ENCODE measurements at regions not wholly inside any gene's neighbourhood (a gene's known extent, or its start where the extent isn't known, plus 50 kb on each side); places are given as distances from the start of the nearest gene placed in this dataset.

DNA sequence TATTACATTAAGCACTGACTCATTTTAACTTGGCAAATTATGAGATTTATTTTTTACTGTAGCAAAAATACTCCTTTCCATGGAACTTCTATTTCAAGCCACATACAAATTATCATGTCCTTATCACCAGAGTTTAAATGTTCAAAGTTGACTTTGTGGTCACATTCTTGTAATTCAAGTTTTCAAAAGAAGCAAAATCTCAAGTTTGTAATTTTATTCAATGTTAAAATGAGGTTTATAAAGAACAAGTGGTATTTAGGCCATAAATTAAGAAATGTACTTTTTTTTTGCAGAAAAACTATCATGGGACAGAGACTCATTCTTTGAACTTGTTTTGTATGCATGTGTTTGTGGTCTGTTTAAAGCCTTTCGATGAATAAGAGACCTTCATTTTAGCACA, 811.5 kb downstream of the TENT5A start:
- CTCF ChIA-PET = no interaction called here
- no peak overlapping the region for H3K4me3 Mint-ChIP-seq (ENCODE audit: low read depth, unreplicated experiment)
- BruUV-seq (replicated peaks) = no TSS peak

DNA sequence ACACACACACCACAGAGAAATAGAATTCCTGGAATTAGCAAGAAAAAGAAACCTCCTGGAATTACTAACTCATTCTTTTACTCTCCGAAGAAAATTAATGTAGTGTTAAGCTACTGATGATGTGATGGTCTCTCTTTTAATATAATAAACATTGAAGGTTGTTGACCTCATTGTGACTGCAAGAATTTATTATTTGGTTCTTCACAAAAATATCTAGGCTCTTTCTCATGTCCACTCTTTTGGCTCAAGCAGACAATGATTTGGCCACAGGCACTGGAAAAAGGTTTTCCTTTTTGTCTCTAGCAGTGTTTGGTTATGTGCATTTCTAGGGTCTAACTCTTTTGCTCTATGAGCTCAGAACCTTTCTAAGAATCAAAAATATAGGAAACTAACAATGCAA, 811.9 kb downstream of the TENT5A start:
- DNase-seq = no peak
- TF ChIP-seq CTCF (IDR thresholded peaks at IDR 0.05; ENCODE audit: unreplicated experiment) = no peak
- no TSS peak for BruUV-seq (replicated peaks)
- Mint-ChIP-seq H3K27ac (ENCODE audit: unreplicated experiment) (no peak overlapping the region), H3K4me3 (ENCODE audit: low read depth, unreplicated experiment) (no peak overlapping the region), H3K9me3 (ENCODE audit: low read depth, unreplicated experiment) (peaks cover 2% of the 10 kb centered on the region), H3K36me3 (ENCODE audit: insufficient read depth, unreplicated experiment) (no peaks in the 10 kb centered on the region), H3K4me1 (ENCODE audit: low read depth, unreplicated experiment) (no peaks in the 10 kb centered on the region), H3K27me3 (ENCODE audit: unreplicated experiment) (no peaks in the 10 kb centered on the region)
- intact Hi-C loops (cut with micrococcal nuclease; ENCODE audit: unreplicated experiment) = no loop called here
- CTCF ChIA-PET = no interaction called here

More for the DNA sequence above, 811.5 kb downstream of the TENT5A start:
- Mint-ChIP-seq H3K9me3 (ENCODE audit: low read depth, unreplicated experiment) (peaks cover 2% of the 10 kb centered on the region), H3K36me3 (ENCODE audit: insufficient read depth, unreplicated experiment) (no peaks in the 10 kb centered on the region), H3K4me1 (ENCODE audit: low read depth, unreplicated experiment) (no peaks in the 10 kb centered on the region), H3K27me3 (ENCODE audit: unreplicated experiment) (no peaks in the 10 kb centered on the region), H3K27ac (ENCODE audit: unreplicated experiment) (no peak overlapping the region)
- intact Hi-C loops (cut with micrococcal nuclease; ENCODE audit: unreplicated experiment) = no loop called here
- TF ChIP-seq CTCF (IDR thresholded peaks at IDR 0.05; ENCODE audit: unreplicated experiment) = no peak
- no peak for DNase-seq

GRCh38 chr6:80939898-80940297, 812.6 kb downstream of the TENT5A start:
- BruUV-seq (replicated peaks) = no TSS peak
- Mint-ChIP-seq H3K4me1 (ENCODE audit: low read depth, unreplicated experiment) (no peaks in the 10 kb centered on the region), H3K27ac (ENCODE audit: unreplicated experiment) (no peak overlapping the region), H3K4me3 (ENCODE audit: low read depth, unreplicated experiment) (no peak overlapping the region), H3K27me3 (ENCODE audit: unreplicated experiment) (no peaks in the 10 kb centered on the region), H3K9me3 (ENCODE audit: low read depth, unreplicated experiment) (peaks cover 2% of the 10 kb centered on the region), H3K36me3 (ENCODE audit: insufficient read depth, unreplicated experiment) (no peaks in the 10 kb centered on the region)
- intact Hi-C loops (cut with micrococcal nuclease; ENCODE audit: unreplicated experiment) = no loop called here
- no peak for DNase-seq
- TF ChIP-seq CTCF (IDR thresholded peaks at IDR 0.05; ENCODE audit: unreplicated experiment) = no peak
- CTCF ChIA-PET = no interaction called here

DNA sequence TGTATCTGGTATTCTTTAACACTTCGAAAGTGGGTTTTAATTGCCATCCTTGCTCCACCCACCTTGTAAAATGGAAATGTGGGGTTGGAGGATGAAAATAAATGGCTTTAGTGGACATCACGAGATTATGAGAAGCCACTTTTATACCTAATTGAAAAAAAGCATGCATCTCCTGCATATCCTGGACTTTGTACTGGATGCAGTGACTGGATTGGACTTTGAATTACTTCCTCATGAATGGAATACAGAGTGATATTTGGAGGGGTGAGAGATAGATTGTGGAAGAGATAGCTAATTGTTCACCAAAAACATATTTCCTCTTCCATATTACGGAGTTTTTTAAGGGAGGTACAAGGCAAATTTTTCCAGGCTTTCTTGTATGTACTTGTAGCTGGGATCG, 813.0 kb downstream of the TENT5A start:
- no TSS peak for BruUV-seq (replicated peaks)
- no peaks in the 10 kb centered on the region for H3K4me1 Mint-ChIP-seq (ENCODE audit: low read depth, unreplicated experiment)
- no peak overlapping the region for H3K27ac Mint-ChIP-seq (ENCODE audit: unreplicated experiment)
- TF ChIP-seq CTCF (IDR thresholded peaks at IDR 0.05; ENCODE audit: unreplicated experiment) = no peak
- DNase-seq = no peak
- no peaks in the 10 kb centered on the region for H3K27me3 Mint-ChIP-seq (ENCODE audit: unreplicated experiment)
- peaks cover 5% of the 10 kb centered on the region for H3K9me3 Mint-ChIP-seq (ENCODE audit: low read depth, unreplicated experiment)
- H3K36me3 Mint-ChIP-seq (ENCODE audit: insufficient read depth, unreplicated experiment) = no peaks in the 10 kb centered on the region
- no peak overlapping the region for H3K4me3 Mint-ChIP-seq (ENCODE audit: low read depth, unreplicated experiment)
- intact Hi-C loops (cut with micrococcal nuclease; ENCODE audit: unreplicated experiment) = no loop called here
- CTCF ChIA-PET = no interaction called here

DNA sequence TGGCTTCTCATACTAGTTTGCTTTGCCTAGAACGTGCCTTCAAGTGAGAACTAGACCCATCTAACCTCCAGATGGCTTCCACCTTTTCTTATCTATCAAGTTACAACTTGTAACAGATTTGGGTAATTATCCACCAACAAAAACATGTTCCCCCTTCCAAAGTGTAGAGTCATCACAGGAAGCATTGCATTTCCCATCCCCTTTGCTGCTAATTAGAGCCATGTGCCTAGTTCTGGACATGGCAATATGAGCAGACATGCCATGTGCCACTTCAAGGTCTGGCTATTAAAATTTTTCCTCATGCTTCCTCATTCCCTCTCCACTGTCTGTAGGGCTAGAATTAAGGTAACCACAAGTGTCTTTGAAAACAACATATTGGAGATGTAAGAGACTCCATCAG, 814.4 kb downstream of the TENT5A start:
- CTCF ChIA-PET = no interaction called here
- Mint-ChIP-seq H3K27ac (ENCODE audit: unreplicated experiment) (no peak overlapping the region), H3K4me1 (ENCODE audit: low read depth, unreplicated experiment) (no peaks in the 10 kb centered on the region), H3K4me3 (ENCODE audit: low read depth, unreplicated experiment) (no peak overlapping the region), H3K9me3 (ENCODE audit: low read depth, unreplicated experiment) (peaks cover 7% of the 10 kb centered on the region), H3K27me3 (ENCODE audit: unreplicated experiment) (no peaks in the 10 kb centered on the region), H3K36me3 (ENCODE audit: insufficient read depth, unreplicated experiment) (no peaks in the 10 kb centered on the region)
- BruUV-seq (replicated peaks) = no TSS peak
- TF ChIP-seq CTCF (IDR thresholded peaks at IDR 0.05; ENCODE audit: unreplicated experiment) = no peak
- intact Hi-C loops (cut with micrococcal nuclease; ENCODE audit: unreplicated experiment) = no loop called here
- DNase-seq = no peak

All from Calu3 (cell line).